Neural cell (in vitro differentiated cells): ENCODE measurements at regions not wholly inside any gene's neighbourhood (a gene's known extent, or its start where the extent isn't known, plus 50 kb on each side); places are given as distances from the start of the nearest gene placed in this dataset.

Source experiments
- CTCF ChIP-seq: fragments of 450-650 bp; IDR thresholded peaks from 2 replicates; pipeline ENCODE4 v1.5.1; 2014; ENCODE audit warnings: antibody characterized with exemption, mild to moderate bottlenecking, moderate library complexity; ENCODE audit not compliant: poor library complexity, severe bottlenecking
- EP300 ChIP-seq: fragments of 450-650 bp; conservative IDR thresholded peaks from 2 replicates; pipeline ENCODE4 v1.6.1; 2014; ENCODE audit warnings: antibody characterized with exemption, mild to moderate bottlenecking, moderate library complexity; ENCODE audit not compliant: poor library complexity, severe bottlenecking
- EZH2 ChIP-seq: fragments of 200-600, 300-800 bp; shearing (Covaris generic), sonication (generic); IDR thresholded peaks from 2 replicates; pipeline ENCODE4 v1.6.1; 2014; ENCODE audit warnings: antibody characterized with exemption, low read length, borderline replicate concordance, mild to moderate bottlenecking; ENCODE audit not compliant: insufficient read depth, poor library complexity, severe bottlenecking
- RAD21 ChIP-seq: fragments of 450-650 bp; conservative IDR thresholded peaks from 2 replicates; pipeline ENCODE4 v1.6.1; 2014; ENCODE audit warnings: antibody characterized with exemption, mild to moderate bottlenecking, moderate library complexity
- REST ChIP-seq: IDR thresholded peaks from 2 replicates; pipeline ENCODE4 v1.6.1; 2012; ENCODE audit warnings: borderline replicate concordance
- SMC3 ChIP-seq: fragments of 450-650 bp; conservative IDR thresholded peaks from 2 replicates; pipeline ENCODE4 v1.6.1; 2014; ENCODE audit warnings: antibody characterized with exemption, mild to moderate bottlenecking, moderate library complexity; ENCODE audit not compliant: poor library complexity

- TF ChIP-seq SMC3 (no peak), CTCF (no peak), REST (no peak), RAD21 (no peak), EP300 (no peak), EZH2 (no peak)
These were observed 228.5 kb downstream of the FOXL1 start for GRCh38 chr16:86806838-86807351.
